ENCODE measurements at regions not wholly inside any gene's neighbourhood (a gene's known extent, or its start where the extent isn't known, plus 50 kb on each side); places are given as distances from the start of the nearest gene placed in this dataset.

- no peak overlapping the region for H3K27ac ChIP-seq (replicated peaks)
- DNase-seq (ENCODE audit: low read depth in 1 of 2, low spot score in 1 of 2): no peak
- H3K4me3 ChIP-seq (replicated peaks; ENCODE audit: insufficient read depth, low read length): no peak overlapping the region
- H3K27me3 ChIP-seq (ENCODE audit: insufficient read depth, poor library complexity, severe bottlenecking): no peaks in the 10 kb centered on the region
- TF ChIP-seq POLR2AphosphoS5 (IDR thresholded peaks at IDR 0.05; ENCODE audit: low read depth): no peak
- TF ChIP-seq REST (IDR thresholded peaks at IDR 0.05; ENCODE audit: insufficient replicate concordance, low read depth): no peak
- no peak for TF ChIP-seq SPI1 (IDR thresholded peaks at IDR 0.05; ENCODE audit: borderline replicate concordance, low read depth)
- no peak for TF ChIP-seq CTCF (IDR thresholded peaks at IDR 0.05; ENCODE audit: insufficient read depth, low read length)
- TF ChIP-seq GABPA (IDR thresholded peaks at IDR 0.05; ENCODE audit: low read depth): no peak
Measured at GRCh38 chr12:42728770-42729534, 139.4 kb upstream of the PRICKLE1 start.

- H3K27me3 ChIP-seq (ENCODE audit: insufficient read depth, poor library complexity, severe bottlenecking): no peaks in the 10 kb centered on the region
- H3K27ac ChIP-seq (replicated peaks): no peak overlapping the region
- no peak overlapping the region for H3K4me3 ChIP-seq (replicated peaks; ENCODE audit: insufficient read depth, low read length)
- TF ChIP-seq CTCF (IDR thresholded peaks at IDR 0.05; ENCODE audit: insufficient read depth, low read length): no peak
- no peak for TF ChIP-seq SPI1 (IDR thresholded peaks at IDR 0.05; ENCODE audit: borderline replicate concordance, low read depth)
- TF ChIP-seq REST (IDR thresholded peaks at IDR 0.05; ENCODE audit: insufficient replicate concordance, low read depth): no peak
- no peak for TF ChIP-seq POLR2AphosphoS5 (IDR thresholded peaks at IDR 0.05; ENCODE audit: low read depth)
- TF ChIP-seq GABPA (IDR thresholded peaks at IDR 0.05; ENCODE audit: low read depth): no peak
- DNase-seq (ENCODE audit: low read depth in 1 of 2, low spot score in 1 of 2): no peak
Measured at GRCh38 chr12:42728287-42728686, 138.7 kb upstream of the PRICKLE1 start.

GRCh38 chr12:42725809-42726208 is 136.3 kb upstream of the PRICKLE1 start:
- no peak overlapping the region for H3K27ac ChIP-seq (replicated peaks)
- no peak overlapping the region for H3K4me3 ChIP-seq (replicated peaks; ENCODE audit: insufficient read depth, low read length)
- H3K27me3 ChIP-seq (ENCODE audit: insufficient read depth, poor library complexity, severe bottlenecking): no peaks in the 10 kb centered on the region

More at GRCh38 chr12:42725809-42726208, 136.3 kb upstream of the PRICKLE1 start:
- no peak for DNase-seq (ENCODE audit: low read depth in 1 of 2, low spot score in 1 of 2)
- TF ChIP-seq REST (IDR thresholded peaks at IDR 0.05; ENCODE audit: insufficient replicate concordance, low read depth) (no peak), CTCF (IDR thresholded peaks at IDR 0.05; ENCODE audit: insufficient read depth, low read length) (no peak), SPI1 (IDR thresholded peaks at IDR 0.05; ENCODE audit: borderline replicate concordance, low read depth) (no peak), GABPA (IDR thresholded peaks at IDR 0.05; ENCODE audit: low read depth) (no peak), POLR2AphosphoS5 (IDR thresholded peaks at IDR 0.05; ENCODE audit: low read depth) (no peak)

Data from HL-60 (cell line).